GM18505 (cell line): ENCODE measurements at regions not wholly inside any gene's neighbourhood (a gene's known extent, or its start where the extent isn't known, plus 50 kb on each side); places are given as distances from the start of the nearest gene placed in this dataset.
"Not testable (repeated sequence)": the region's sequence is repeated elsewhere in the genome, so short reads cannot be mapped to it uniquely, and the experiment has no call there.

Experiments
- ATAC-seq: cut with Tn5 transposase; IDR thresholded peaks from one replicate; pipeline ENCODE4 v1.9.1; 2021; ENCODE audit not compliant: unreplicated experiment
- POLR2A ChIP-seq: IDR thresholded peaks from 4 replicates; pipeline ENCODE4 v1.6.1; 2011; ENCODE audit warnings: borderline replicate concordance; ENCODE audit not compliant: insufficient read depth, insufficient read length; ENCODE audit errors: extremely low read depth

- not testable (repeated sequence) for ATAC-seq
These were observed 56.6 kb downstream of the CHST2 start for GRCh38 chr3:143175940-143176894.

- not testable (repeated sequence) for ATAC-seq
These were observed 58.4 kb downstream of the CHST2 start for GRCh38 chr3:143177965-143178364.

- ATAC-seq: not testable (repeated sequence)
These were observed 59.4 kb downstream of the CHST2 start for GRCh38 chr3:143178775-143179548.

- no peak for ATAC-seq
- TF ChIP-seq POLR2A: no peak
These were observed 60.0 kb downstream of the CHST2 start for GRCh38 chr3:143179603-143180002.

- ATAC-seq: not testable (repeated sequence)
These were observed 61.3 kb downstream of the CHST2 start for GRCh38 chr3:143180860-143181259.

GRCh38 chr3:143181977-143182376, 62.4 kb downstream of the CHST2 start:
- ATAC-seq: not testable (repeated sequence)

GRCh38 chr3:143182866-143183664, 63.5 kb downstream of the CHST2 start:
- TF ChIP-seq POLR2A: no peak
- no peak for ATAC-seq

GRCh38 chr3:143183665-143183964, 64.0 kb downstream of the CHST2 start:
- no peak for ATAC-seq
- no peak for TF ChIP-seq POLR2A

GRCh38 chr3:143184099-143184498, 64.5 kb downstream of the CHST2 start:
- TF ChIP-seq POLR2A: no peak
- ATAC-seq: no peak

GRCh38 chr3:143185401-143185800, 65.8 kb downstream of the CHST2 start:
- no peak for ATAC-seq
- no peak for TF ChIP-seq POLR2A

GRCh38 chr3:143187111-143187510, 67.5 kb downstream of the CHST2 start:
- ATAC-seq: no peak
- no peak for TF ChIP-seq POLR2A

GRCh38 chr3:143188881-143189280, 69.3 kb downstream of the CHST2 start:
- ATAC-seq: no peak
- no peak for TF ChIP-seq POLR2A

- no peak for ATAC-seq
- TF ChIP-seq POLR2A: no peak
These were observed 70.5 kb downstream of the CHST2 start for GRCh38 chr3:143190101-143190500.

- no peak for TF ChIP-seq POLR2A
- ATAC-seq: no peak
These were observed 72.6 kb downstream of the CHST2 start for GRCh38 chr3:143192193-143192592.
